ENCODE measurements at regions not wholly inside any gene's neighbourhood (a gene's known extent, or its start where the extent isn't known, plus 50 kb on each side); places are given as distances from the start of the nearest gene placed in this dataset.
A peak's percentile ranks its signal among the peaks of the same experiment; 100 is the strongest.

- no peak for ATAC-seq
- no peak overlapping the region for H3K27ac Mint-ChIP-seq
- POLR2A ChIA-PET = no interaction called here
- H3K4me3 Mint-ChIP-seq = no peak overlapping the region
- no peak for DNase-seq (ENCODE audit: low spot score)
- TF ChIP-seq SP1 (CRISPR knock-in tag; conservative IDR thresholded peaks at IDR 0.05) = no peak
- TF ChIP-seq GABPB1 (CRISPR knock-in tag; IDR thresholded peaks at IDR 0.05) = 0 out of 2 replicates have a peak, but pooled peaks have one; percentile 39
- no peaks in the 10 kb centered on the region for H3K9me3 Mint-ChIP-seq
- CTCF ChIA-PET = interaction anchor here (1.2 to 2.2 kb wide), 5 partner anchors 10 to 192 kb away, joined by 3 to 7 read pairs (median 3); no protein-coding TSS in a partner anchor
- no peaks in the 10 kb centered on the region for H3K4me1 Mint-ChIP-seq
- no peaks in the 10 kb centered on the region for H3K27me3 Mint-ChIP-seq (ENCODE audit: low read depth)
- no peaks in the 10 kb centered on the region for H3K36me3 Mint-ChIP-seq
Observed at GRCh38 chr12:16492820-16493797, 112.9 kb downstream of the LMO3 start.

- ATAC-seq = no peak
- no peaks in the 10 kb centered on the region for H3K9me3 Mint-ChIP-seq
- no peak for DNase-seq (ENCODE audit: low spot score)
- H3K36me3 Mint-ChIP-seq = no peaks in the 10 kb centered on the region
- no peak overlapping the region for H3K4me3 Mint-ChIP-seq
- CTCF ChIA-PET = no interaction called here
- POLR2A ChIA-PET = no interaction called here
- peaks cover 9% of the 10 kb centered on the region for H3K4me1 Mint-ChIP-seq
- no peak for TF ChIP-seq FOXJ3 (CRISPR knock-in tag; IDR thresholded peaks at IDR 0.05; ENCODE audit: borderline replicate concordance)
- no peak for TF ChIP-seq ETV6 (CRISPR knock-in tag; IDR thresholded peaks at IDR 0.05)
- no peak for TF ChIP-seq ZNF396 (CRISPR knock-in tag; IDR thresholded peaks at IDR 0.05; ENCODE audit: borderline replicate concordance)
- no peak for TF ChIP-seq ELF4 (CRISPR knock-in tag; IDR thresholded peaks at IDR 0.05; ENCODE audit: low read depth)
- no peak for TF ChIP-seq ZNF263 (CRISPR knock-in tag; IDR thresholded peaks at IDR 0.05; ENCODE audit: low read depth)
- no peaks in the 10 kb centered on the region for H3K27me3 Mint-ChIP-seq (ENCODE audit: low read depth)
- H3K27ac Mint-ChIP-seq = no peak overlapping the region
Observed at GRCh38 chr12:16495196-16495595, 110.8 kb downstream of the LMO3 start.
